GM13977 (cell line): ENCODE measurements at regions not wholly inside any gene's neighbourhood (a gene's known extent, or its start where the extent isn't known, plus 50 kb on each side); places are given as distances from the start of the nearest gene placed in this dataset.

ENCODE experiments used
- DNase-seq: peaks from one replicate; pipeline ENCODE4 v3.0.0; 2012; ENCODE audit warnings: low spot score
- in situ Hi-C: fragments of 300-500 bp; cut with MboI; formaldehyde crosslinking; loops from one replicate; pipeline ENCODE4 v1.12.0; 2022; ENCODE audit warnings: low sequenced_read_pairs, low pct_unique_long_range_greater_than_20kb, mixed read lengths, inconsistent platforms; ENCODE audit not compliant: unreplicated experiment
- TF ChIP-seq, protein P1 (sequence below): IDR thresholded peaks from 2 replicates; pipeline ENCODE4 v1.5.1; 2012; ENCODE audit warnings: mild to moderate bottlenecking, control low read depth; ENCODE audit not compliant: insufficient read depth; ENCODE audit errors: extremely low read depth, missing control alignments

GRCh38 chr15:37208146-37209040 is 108.0 kb upstream of the MEIS2 start:
- TF ChIP-seq, protein P1, sequence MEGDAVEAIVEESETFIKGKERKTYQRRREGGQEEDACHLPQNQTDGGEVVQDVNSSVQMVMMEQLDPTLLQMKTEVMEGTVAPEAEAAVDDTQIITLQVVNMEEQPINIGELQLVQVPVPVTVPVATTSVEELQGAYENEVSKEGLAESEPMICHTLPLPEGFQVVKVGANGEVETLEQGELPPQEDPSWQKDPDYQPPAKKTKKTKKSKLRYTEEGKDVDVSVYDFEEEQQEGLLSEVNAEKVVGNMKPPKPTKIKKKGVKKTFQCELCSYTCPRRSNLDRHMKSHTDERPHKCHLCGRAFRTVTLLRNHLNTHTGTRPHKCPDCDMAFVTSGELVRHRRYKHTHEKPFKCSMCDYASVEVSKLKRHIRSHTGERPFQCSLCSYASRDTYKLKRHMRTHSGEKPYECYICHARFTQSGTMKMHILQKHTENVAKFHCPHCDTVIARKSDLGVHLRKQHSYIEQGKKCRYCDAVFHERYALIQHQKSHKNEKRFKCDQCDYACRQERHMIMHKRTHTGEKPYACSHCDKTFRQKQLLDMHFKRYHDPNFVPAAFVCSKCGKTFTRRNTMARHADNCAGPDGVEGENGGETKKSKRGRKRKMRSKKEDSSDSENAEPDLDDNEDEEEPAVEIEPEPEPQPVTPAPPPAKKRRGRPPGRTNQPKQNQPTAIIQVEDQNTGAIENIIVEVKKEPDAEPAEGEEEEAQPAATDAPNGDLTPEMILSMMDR, result no peak
- in situ Hi-C loops, result no loop called here
- DNase-seq, result no peak

DNA sequence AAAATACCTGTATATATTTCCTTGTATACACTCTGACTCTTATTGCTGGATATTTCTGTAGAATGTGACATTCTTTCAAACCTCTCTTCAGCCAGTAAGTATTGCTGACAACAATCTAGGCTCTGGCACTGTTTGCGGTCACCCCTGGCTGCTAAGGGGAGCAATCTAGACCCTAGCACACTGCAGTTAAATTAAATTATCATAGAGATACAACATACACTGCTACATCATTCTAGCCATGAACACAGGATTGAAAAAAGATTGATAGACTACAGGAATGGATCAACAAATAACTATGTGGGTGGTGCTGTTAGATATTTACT is 108.7 kb upstream of the MEIS2 start:
- no peak for DNase-seq
- in situ Hi-C loops, result no loop called here
- TF ChIP-seq, protein P1, result no peak

- DNase-seq, result no peak
- TF ChIP-seq, protein P1, result no peak
- in situ Hi-C loops, result no loop called here
Observed at GRCh38 chr15:37217567-37217966, 117.2 kb upstream of the MEIS2 start.

DNA sequence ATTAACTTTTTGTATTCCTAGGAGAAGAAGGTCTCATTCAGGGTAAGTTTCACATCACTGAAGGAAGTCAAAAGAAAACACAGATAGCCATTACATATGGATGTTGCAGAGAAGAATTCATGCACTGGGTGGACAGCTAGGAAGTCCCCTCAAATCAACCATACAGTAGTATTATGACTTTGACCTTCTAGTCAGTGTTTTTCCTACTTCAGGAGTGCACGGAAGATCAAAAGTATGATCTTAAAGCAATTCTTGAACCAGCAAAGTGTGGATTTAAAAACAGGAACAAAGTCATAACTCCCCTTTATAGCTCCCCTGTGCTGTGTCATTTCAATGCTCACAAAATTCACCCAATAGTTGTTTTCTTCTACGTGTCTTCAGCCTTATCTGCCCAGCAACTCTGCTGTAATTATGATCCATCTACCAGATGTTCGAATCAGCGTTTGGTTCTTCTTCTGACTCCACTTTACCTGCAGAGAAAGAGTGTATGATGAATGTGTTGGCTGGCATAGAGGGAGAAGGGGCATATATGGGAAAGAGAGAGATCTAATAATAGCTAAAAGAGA is 118.1 kb upstream of the MEIS2 start:
- in situ Hi-C loops, result no loop called here
- DNase-seq, result no peak
- TF ChIP-seq, protein P1, result no peak

DNA sequence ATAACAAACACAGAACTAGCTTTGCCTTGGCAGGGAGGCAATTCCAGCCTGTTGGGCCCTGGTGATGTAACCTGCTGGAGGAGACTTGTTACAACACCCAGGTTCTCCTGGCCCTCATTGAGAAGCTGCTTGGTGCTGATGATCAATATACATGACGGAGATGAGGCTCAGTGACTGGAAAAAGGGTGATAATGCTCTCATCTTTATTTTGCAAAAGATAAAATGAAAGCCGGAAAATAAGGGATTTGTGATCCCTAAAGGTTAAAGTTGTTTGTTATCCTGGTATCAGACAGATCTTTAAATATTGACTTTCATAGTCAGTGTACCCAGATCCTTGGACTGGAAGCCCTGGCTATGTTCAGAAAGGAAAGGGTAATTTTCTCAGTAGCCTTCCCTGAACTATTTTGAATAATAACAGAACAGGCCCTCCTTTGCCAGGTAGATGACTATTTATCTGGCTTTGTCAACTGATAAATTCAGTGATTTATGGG is 118.9 kb upstream of the MEIS2 start:
- no peak for DNase-seq
- TF ChIP-seq, protein P1, result no peak

GRCh38 chr15:37220949-37221670 is 120.8 kb upstream of the MEIS2 start:
- TF ChIP-seq, protein P1, result no peak
- in situ Hi-C loops, result no loop called here
- DNase-seq, result no peak

More for the DNA sequence above, 118.9 kb upstream of the MEIS2 start:
- in situ Hi-C loops, result no loop called here
